HS-27A (cell line): ENCODE measurements at regions not wholly inside any gene's neighbourhood (a gene's known extent, or its start where the extent isn't known, plus 50 kb on each side); places are given as distances from the start of the nearest gene placed in this dataset.
"Not testable (repeated sequence)": the region's sequence is repeated elsewhere in the genome, so short reads cannot be mapped to it uniquely, and the experiment has no call there.

Experiments
- DNase-seq: peaks from one replicate; pipeline ENCODE4 v3.0.0-alpha.2; 2012; ENCODE audit warnings: low read depth, missing footprints

GRCh38 chr13:50274181-50274580 is 258.9 kb downstream of the KCNRG start:
- DNase-seq, result no peak

DNA sequence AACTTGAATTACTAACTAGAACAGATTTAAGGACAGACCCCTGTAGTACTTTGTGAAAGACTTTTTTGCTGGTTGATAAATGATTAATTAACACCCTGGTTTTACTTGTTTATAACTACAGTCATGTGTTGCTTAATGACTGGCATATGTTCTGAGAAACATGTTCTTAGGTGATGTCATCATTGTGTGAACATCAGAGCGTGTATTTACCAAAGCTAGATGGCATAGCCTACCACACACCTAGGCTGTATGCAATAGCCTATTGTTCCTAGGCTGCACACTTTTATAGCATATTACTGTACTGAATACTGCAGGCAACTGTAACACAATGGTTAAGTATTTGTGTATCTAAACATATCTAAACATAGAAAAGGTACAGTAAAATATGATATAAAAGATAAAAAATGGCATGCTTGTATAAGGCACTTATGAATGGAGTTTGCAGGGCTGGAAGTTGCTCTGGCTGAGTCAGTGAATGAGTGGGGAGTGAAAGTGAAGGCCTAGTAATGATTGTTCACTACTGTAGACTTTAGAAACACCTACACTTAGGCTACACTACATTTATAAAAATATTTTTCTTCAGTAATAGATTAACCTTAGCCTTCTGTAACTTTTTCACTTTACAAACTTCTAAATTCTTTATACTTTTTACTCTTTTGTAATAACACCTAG is 260.3 kb downstream of the KCNRG start:
- DNase-seq, result no peak

DNA sequence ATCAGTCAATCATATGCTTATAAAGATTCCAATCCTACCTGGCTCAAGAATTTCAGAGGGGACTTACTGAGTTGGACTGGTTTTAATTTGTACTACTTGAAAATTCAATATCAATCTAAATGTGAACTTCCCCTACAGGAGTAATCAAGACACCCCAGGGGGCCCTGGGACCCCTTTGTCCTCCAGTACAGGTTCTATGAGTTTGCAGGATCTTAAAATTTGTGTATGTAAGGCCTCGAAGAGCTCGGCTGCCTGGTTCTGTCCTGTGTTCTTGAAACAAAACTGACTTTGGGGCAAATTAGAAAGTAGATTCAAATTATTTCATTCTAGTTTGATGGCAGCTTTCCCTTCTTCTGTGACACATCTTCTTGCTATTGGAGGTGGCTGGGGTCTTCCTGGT is 261.3 kb downstream of the KCNRG start:
- no peak for DNase-seq

GRCh38 chr13:50277127-50277526 is 261.9 kb downstream of the KCNRG start:
- DNase-seq, result no peak

- no peak for DNase-seq
These were observed 262.7 kb downstream of the KCNRG start for GRCh38 chr13:50277906-50278305.

DNA sequence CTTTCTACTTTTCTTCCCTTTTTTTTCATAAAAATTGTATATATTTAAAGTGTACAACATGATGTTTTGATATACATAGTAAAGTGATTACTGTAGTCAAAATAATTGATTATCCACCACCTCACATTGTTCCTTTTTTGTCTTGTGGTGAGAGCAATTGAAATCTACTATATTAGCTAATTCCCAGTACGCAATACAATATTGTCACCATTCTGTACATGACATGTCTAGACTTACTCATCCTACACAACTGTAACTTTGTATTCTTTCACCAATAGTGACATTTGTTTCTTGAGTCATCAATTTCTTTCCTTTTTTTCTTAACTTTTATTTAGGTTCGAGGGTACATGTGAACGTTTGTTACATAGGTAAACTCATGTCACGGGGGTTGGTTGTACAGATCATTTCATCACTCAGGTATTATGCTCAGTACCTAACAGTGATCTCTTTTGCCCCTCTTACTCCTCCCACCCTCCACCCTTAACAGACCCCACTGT is 265.2 kb downstream of the KCNRG start:
- no peak for DNase-seq

GRCh38 chr13:50282016-50282415 is 266.8 kb downstream of the KCNRG start:
- DNase-seq, result no peak

- no peak for DNase-seq
These were observed 267.8 kb downstream of the KCNRG start for GRCh38 chr13:50283017-50283416.

GRCh38 chr13:50284540-50284939 is 269.3 kb downstream of the KCNRG start:
- DNase-seq, result no peak

DNA sequence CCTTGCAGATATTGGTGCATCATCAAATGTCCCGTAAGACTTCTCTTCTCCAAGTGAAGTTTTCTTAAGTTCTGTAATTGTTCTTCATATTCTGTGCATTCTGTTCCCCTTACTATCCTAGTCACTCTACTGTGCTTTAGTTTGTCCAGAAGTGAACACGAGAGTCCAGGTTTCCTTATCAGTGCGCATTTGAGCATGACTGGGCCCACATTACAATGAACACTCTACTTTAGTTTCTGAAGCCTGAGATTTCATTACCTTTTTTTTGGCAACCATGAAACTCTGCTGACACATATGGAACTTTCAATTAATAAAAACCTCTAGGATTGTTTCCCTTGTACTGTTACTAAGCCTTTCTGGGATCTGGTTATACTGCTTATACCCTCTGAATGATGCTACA is 270.0 kb downstream of the KCNRG start:
- DNase-seq, result no peak

GRCh38 chr13:50286324-50286723 is 271.1 kb downstream of the KCNRG start:
- DNase-seq, result no peak

DNA sequence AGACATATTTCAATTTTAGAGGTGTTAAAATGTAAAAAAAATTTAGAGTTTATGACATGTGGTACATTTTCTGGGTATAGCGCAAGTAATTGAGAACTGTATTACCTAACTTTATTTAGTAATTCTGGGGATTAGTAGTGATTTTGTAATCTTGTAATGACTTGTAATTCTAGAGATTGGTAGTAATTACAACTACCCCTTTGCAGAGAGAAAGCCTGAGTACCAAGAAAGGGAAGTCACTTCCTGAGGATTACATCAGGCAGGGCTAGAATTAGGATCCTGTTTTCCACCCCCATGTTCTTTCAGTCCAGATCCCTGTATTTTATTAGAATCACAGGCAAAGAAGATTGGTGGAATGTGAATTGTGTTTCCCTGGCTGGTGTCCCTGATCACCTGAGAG is 274.9 kb downstream of the KCNRG start:
- DNase-seq, result no peak

DNA sequence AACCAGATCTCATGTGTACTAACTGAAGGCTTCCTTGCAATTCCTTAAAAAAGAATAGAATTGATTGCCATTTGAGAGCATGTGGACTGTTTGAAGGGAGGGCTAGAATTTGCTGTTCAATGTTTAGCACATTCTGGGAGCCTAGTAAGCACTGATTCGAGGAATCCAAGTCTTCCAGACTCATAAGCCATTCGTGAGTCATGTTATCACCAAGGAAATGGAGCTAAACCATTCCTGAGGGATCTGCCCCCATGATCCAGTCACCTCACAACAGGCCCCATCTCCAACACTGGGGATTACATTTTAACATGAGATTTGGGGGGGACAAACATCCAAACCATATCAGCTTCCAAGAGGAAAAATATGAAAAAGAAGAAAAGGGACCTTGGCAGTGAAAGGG is 276.4 kb downstream of the KCNRG start:
- no peak for DNase-seq

- DNase-seq, result no peak
These were observed 276.8 kb downstream of the KCNRG start for GRCh38 chr13:50292081-50292480.

DNA sequence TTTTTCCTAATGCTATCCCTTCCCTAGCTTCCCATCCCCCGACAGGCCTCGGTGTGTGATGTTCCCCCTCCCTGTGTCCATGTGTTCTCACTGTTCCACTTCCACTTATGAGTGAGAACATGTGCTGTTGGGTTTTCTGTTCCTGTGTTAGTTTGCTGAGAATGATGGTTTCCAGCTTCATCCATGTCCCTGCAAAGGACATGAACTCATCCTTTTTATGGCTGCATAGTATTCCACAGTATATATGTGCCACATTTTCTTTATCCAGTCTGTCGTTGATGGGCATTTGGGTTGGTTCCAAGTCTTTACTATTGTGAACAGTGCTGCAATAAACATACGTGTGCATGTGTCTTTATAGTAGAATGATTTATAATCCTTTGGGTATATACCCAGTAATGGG is 279.2 kb downstream of the KCNRG start:
- DNase-seq, result not testable (repeated sequence)

DNA sequence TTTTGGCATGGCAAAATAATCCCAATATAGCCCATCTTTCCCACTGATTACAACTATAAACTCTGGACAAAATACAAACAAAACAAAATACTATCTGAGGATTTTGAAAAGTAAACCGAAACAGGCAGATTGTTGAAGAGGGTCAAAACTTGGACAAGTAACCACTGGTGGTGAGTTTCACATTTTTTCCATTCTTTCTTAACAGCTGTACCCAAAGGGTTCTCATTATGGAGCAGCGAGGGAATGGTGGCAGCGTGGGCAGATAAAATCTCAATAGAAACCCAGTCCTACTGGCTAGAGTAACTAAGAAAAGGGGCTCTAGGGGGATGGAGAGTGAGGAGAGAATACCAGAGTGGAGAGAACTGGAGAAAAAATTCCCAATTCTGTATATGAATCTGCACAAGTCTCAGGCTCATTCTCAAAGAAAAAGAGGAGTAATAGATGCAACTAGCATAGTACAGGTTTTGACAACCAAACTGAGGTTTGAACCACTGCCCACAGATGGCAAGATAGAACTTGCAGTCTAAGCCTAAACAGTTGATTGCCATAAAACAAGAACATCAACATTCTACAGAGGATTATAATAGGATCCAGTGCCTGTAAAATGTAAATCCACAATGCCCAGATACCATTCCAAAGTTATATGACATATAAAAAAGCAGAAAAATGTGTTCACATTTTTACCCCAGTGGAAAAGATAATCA is 284.5 kb downstream of the KCNRG start:
- no peak for DNase-seq

DNA sequence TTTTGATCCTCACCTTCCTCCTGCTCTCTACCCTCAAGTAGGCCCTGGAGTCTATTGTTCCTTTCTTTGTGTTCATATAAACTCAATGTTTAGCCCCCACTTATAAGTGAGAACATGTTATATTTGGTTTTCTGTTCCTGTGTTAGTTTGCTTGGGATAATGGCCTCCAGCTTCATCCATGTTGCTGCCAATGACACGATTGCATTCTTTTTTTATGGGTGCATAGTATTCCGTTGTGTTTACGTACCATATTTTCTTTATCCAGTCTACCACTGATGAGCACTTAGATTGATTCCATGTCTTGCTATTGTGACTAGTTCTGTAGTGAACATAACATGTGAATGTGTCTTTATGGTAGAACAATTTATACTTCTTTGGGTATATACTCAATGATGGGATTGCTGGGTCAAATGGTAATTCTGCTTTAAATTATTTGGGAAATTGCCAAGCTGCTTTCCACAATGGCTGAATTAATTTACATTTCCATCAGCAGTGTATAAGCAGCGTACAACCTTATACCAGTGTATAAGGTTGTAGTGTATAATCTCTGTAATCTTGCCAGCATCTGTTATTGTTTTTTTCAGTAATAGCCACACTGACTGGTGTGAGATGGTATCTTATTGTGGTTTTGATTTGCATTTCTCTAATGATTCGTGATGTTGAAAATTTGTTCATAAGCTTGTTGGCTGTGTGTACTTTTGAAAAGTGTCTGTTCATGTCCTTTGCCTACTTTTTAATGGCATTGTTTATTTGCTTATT is 288.9 kb downstream of the KCNRG start:
- no peak for DNase-seq

- DNase-seq, result no peak
These were observed 290.9 kb downstream of the KCNRG start for GRCh38 chr13:50306156-50306555.

DNA sequence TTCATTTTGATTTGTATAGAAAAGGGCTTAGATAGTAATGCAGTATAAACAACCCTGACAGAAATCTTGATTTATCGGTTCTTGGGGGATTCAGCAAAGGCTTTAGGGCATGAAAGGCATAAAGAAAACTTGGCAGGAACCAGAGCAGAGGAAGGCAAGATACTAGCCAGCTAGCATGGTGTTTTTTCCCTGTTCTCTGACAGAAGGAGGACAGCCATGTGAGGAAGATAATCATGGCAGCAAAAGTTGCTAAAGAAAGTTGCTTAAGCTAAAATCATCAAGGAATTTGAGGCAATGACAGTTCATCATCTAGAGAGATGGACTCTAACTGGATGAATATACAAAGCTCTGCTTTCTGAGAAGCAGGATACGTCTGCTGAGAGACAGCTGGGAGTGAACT is 294.1 kb downstream of the KCNRG start:
- no peak for DNase-seq

- no peak for DNase-seq
These were observed 294.8 kb downstream of the KCNRG start for GRCh38 chr13:50309882-50310594.

- no peak for DNase-seq
These were observed 295.5 kb downstream of the KCNRG start for GRCh38 chr13:50310734-50311133.

DNA sequence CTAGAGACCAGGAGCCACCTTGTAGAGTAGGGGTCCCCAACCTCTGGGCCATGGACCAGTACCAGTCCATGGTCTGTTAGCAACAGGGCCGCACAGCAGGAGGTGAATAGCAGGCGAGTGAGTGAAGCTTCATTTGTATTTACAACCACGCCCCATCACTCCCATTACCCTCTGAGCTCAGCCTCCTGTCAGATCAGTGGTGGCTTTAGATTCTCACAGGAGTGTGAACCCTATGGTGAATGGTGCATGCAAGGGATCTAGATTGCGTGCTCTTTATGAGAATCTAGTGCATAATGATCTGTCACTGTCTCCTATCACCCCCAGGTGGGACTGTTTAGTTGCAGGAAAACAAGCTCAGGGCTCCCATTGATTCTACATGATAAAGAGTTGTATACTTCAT is 303.6 kb downstream of the KCNRG start:
- DNase-seq, result no peak
